Motor neuron (in vitro differentiated cells): ENCODE measurements at regions not wholly inside any gene's neighbourhood (a gene's known extent, or its start where the extent isn't known, plus 50 kb on each side); places are given as distances from the start of the nearest gene placed in this dataset.

Experiments
- ATAC-seq, 8 experiments: fragments of 200-7000 bp; cut with Tn5 transposase; replicated peaks in 6 of 8; 2 replicates each; pipeline ENCODE4 v1.8.0; 2021; ENCODE audit warnings: mild to moderate bottlenecking in 8 of 8, moderate library complexity in 8 of 8
- H3K27ac ChIP-seq, 2 donors: fragments of 250-450 bp; sonication (Bioruptor Pico); 2 replicates each; pipeline ENCODE4 v1.9.0; 2021; ENCODE audit warnings: antibody characterized with exemption in 2 of 2, mild to moderate bottlenecking in 2 of 2, moderate library complexity in 1 of 2
- H3K4me1 ChIP-seq, 2 donors: fragments of 250-450 bp; sonication (Bioruptor Pico); replicated peaks in 1 of 2; 2 replicates each; pipeline ENCODE4 v1.6.1; 2021; ENCODE audit warnings: antibody characterized with exemption in 2 of 2, mild to moderate bottlenecking in 2 of 2, moderate library complexity in 1 of 2
- H3K4me3 ChIP-seq, 5 donors: fragments of 250-450 bp; sonication (Bioruptor Pico); 2 replicates each; pipeline ENCODE4 v1.9.0; 2021; ENCODE audit warnings: antibody characterized with exemption in 5 of 5, mild to moderate bottlenecking in 5 of 5, moderate library complexity in 4 of 5
- WGBS, 10 experiments: fragments of 450-650 bp; shearing (Covaris generic); methylation state at CpG; one replicate each; pipeline ENCODE4 v1.0.0; 2022; 5-methylcytosine and 5-hydroxymethylcytosine counted together
- in situ Hi-C, 9 experiments: fragments of 400-800 bp; cut with MboI; loops; one replicate each; pipeline ENCODE4 v1.15.0; 2021; ENCODE audit warnings: low sequenced_read_pairs in 9 of 9, low pct_unique_long_range_greater_than_20kb in 2 of 9; ENCODE audit not compliant: unreplicated experiment in 9 of 9

GRCh38 chr4:137067735-137068134 is 464.6 kb downstream of the PCDH18 start:
- ATAC-seq, result peak in 2 of 8 experiments; percentile 31 to 57
- in situ Hi-C loops, result no loop called here
- H3K4me3 ChIP-seq, result no peak overlapping the region
- WGBS, 10 experiments, result 57 to 100% (median 92%) methylated on average over 1 of the region's 1 CpG; no CpG with 5 or more reads in 3 of the 10 experiments
- H3K27ac ChIP-seq, result no peak overlapping the region
- peaks cover 0 to 5% of the 10 kb centered on the region in 2 donors for H3K4me1 ChIP-seq

- 17 to 100% (median 100%) methylated on average over 1 of the region's 1 CpG; no CpG with 5 or more reads in 5 of the 10 experiments for WGBS, 10 experiments
- Histone ChIP-seq H3K4me3 (no peak overlapping the region), H3K27ac (no peak overlapping the region), H3K4me1 (no peaks in the 10 kb centered on the region)
- in situ Hi-C loops, result no loop called here
- no peak for ATAC-seq
Measured at GRCh38 chr4:137065311-137065710, 467.0 kb downstream of the PCDH18 start.

GRCh38 chr4:137063961-137064360 is 468.3 kb downstream of the PCDH18 start:
- no peak overlapping the region for H3K27ac ChIP-seq
- 30 to 100% (median 71%) methylated on average over 1 to 2 of the region's 2 CpGs; no CpG with 5 or more reads in 4 of the 10 experiments for WGBS, 10 experiments
- in situ Hi-C loops, result no loop called here
- H3K4me3 ChIP-seq, result no peak overlapping the region
- H3K4me1 ChIP-seq, result no peaks in the 10 kb centered on the region
- no peak for ATAC-seq

GRCh38 chr4:137043184-137043583 is 489.1 kb downstream of the PCDH18 start:
- ATAC-seq, result no peak
- in situ Hi-C loops, result no loop called here
- WGBS, 10 experiments, result 28 to 100% (median 91%) methylated on average over 1 to 2 of the region's 2 CpGs

GRCh38 chr4:137039370-137039769 is 492.9 kb downstream of the PCDH18 start:
- Histone ChIP-seq H3K4me1 (no peaks in the 10 kb centered on the region), H3K27ac (no peak overlapping the region), H3K4me3 (no peak overlapping the region)
- 0 to 100% (median 42%) methylated on average over 1 to 3 of the region's 3 CpGs for WGBS, 10 experiments
- ATAC-seq, result no peak
- in situ Hi-C loops, result no loop called here

More at GRCh38 chr4:137043184-137043583, 489.1 kb downstream of the PCDH18 start:
- H3K4me3 ChIP-seq, result no peak overlapping the region
- no peaks in the 10 kb centered on the region for H3K4me1 ChIP-seq
- H3K27ac ChIP-seq, result no peak overlapping the region

GRCh38 chr4:137032222-137032621 is 500.1 kb downstream of the PCDH18 start:
- Histone ChIP-seq H3K27ac (no peak overlapping the region), H3K4me3 (no peak overlapping the region), H3K4me1 (no peaks in the 10 kb centered on the region)
- ATAC-seq, result peak in 1 of 8 experiments; percentile 25
- in situ Hi-C loops, result no loop called here

GRCh38 chr4:137029026-137029425 is 503.3 kb downstream of the PCDH18 start:
- WGBS, 10 experiments, result 5 to 80% (median 54%) methylated on average over 2 to 3 of the region's 3 CpGs; no CpG with 5 or more reads in 1 of the 10 experiments
- Histone ChIP-seq H3K4me3 (no peak overlapping the region), H3K4me1 (no peaks in the 10 kb centered on the region), H3K27ac (no peak overlapping the region)
- in situ Hi-C loops, result no loop called here
- no peak for ATAC-seq

- H3K4me1 ChIP-seq, result no peaks in the 10 kb centered on the region
- no peak for ATAC-seq
- H3K4me3 ChIP-seq, result no peak overlapping the region
- in situ Hi-C loops, result no loop called here
- 33 to 100% (median 73%) methylated on average over 1 to 5 of the region's 5 CpGs; no CpG with 5 or more reads in 2 of the 10 experiments for WGBS, 10 experiments
- no peak overlapping the region for H3K27ac ChIP-seq
Measured at GRCh38 chr4:137025484-137026059, 506.7 kb downstream of the PCDH18 start.

- Histone ChIP-seq H3K4me1 (peaks cover 11 to 26% of the 10 kb centered on the region in 2 donors), H3K27ac (peak overlapping the region in 1 of 2 donors; percentile 11), H3K4me3 (no peak overlapping the region)
- in situ Hi-C loops, result no loop called here
- ATAC-seq, result peak in 5 of 8 experiments; percentile 91 to 94 (median 92)
- 0 to 88% (median 10%) methylated on average over 1 to 2 of the region's 2 CpGs for WGBS, 10 experiments
Measured at GRCh38 chr4:137015426-137016409, 516.6 kb downstream of the PCDH18 start.

- in situ Hi-C loops, result no loop called here
- ATAC-seq, result no peak
- 20 to 86% methylated on average over 1 of the region's 2 CpGs; no CpG with 5 or more reads in 8 of the 10 experiments for WGBS, 10 experiments
- no peak overlapping the region for H3K4me3 ChIP-seq
- H3K27ac ChIP-seq, result no peak overlapping the region
- H3K4me1 ChIP-seq, result no peaks in the 10 kb centered on the region
Measured at GRCh38 chr4:137000432-137000831, 531.9 kb downstream of the PCDH18 start.

GRCh38 chr4:136992032-136992431 is 540.3 kb downstream of the PCDH18 start:
- no peak for ATAC-seq
- WGBS, 10 experiments, result 0 to 86% (median 60%) methylated on average over 1 to 3 of the region's 3 CpGs; no CpG with 5 or more reads in 1 of the 10 experiments
- in situ Hi-C loops, result no loop called here

GRCh38 chr4:136985683-136986082 is 546.6 kb downstream of the PCDH18 start:
- in situ Hi-C loops, result no loop called here
- H3K4me3 ChIP-seq, result no peak overlapping the region
- 0 to 100% (median 77%) methylated on average over 1 of the region's 1 CpG; no CpG with 5 or more reads in 2 of the 10 experiments for WGBS, 10 experiments
- no peaks in the 10 kb centered on the region for H3K4me1 ChIP-seq
- no peak for ATAC-seq
- H3K27ac ChIP-seq, result no peak overlapping the region

More at GRCh38 chr4:136992032-136992431, 540.3 kb downstream of the PCDH18 start:
- Histone ChIP-seq H3K4me3 (no peak overlapping the region), H3K27ac (no peak overlapping the region), H3K4me1 (no peaks in the 10 kb centered on the region)

- H3K4me3 ChIP-seq, result no peak overlapping the region
- H3K27ac ChIP-seq, result no peak overlapping the region
- in situ Hi-C loops, result no loop called here
- no peaks in the 10 kb centered on the region for H3K4me1 ChIP-seq
- 52 to 100% (median 94%) methylated on average over 2 to 4 of the region's 4 CpGs for WGBS, 10 experiments
- no peak for ATAC-seq
Measured at GRCh38 chr4:136967069-136967468, 565.2 kb downstream of the PCDH18 start.
